Peyer's patch (tissue), 4 donors: ENCODE measurements at regions not wholly inside any gene's neighbourhood (a gene's known extent, or its start where the extent isn't known, plus 50 kb on each side); places are given as distances from the start of the nearest gene placed in this dataset.

Source experiments
- CTCF ChIP-seq, 6 experiments: fragments of 450-650 bp in 4 of 6; fragments of 200-600 bp in 2 of 6; sonication (generic) in 1 of 6; IDR thresholded peaks; one replicate each; pipeline ENCODE4 v1.5.1; 2017 to 2019; ENCODE audit warnings: antibody characterized with exemption in 6 of 6, mild to moderate bottlenecking in 3 of 6, moderate library complexity in 1 of 6
- POLR2A ChIP-seq, 2 donors: fragments of 450-650 bp; IDR thresholded peaks; one replicate each; pipeline ENCODE4 v1.5.1; 2017; ENCODE audit warnings: antibody characterized with exemption in 2 of 2, mild to moderate bottlenecking in 2 of 2, moderate library complexity in 2 of 2

GRCh38 chr4:175326796-175327195 is 408.6 kb downstream of the ADAM29 start:
- TF ChIP-seq CTCF (IDR thresholded peaks at IDR 0.05): no peak
- no peak for TF ChIP-seq POLR2A (IDR thresholded peaks at IDR 0.05)
